Small intestine (tissue), 7 donors: ENCODE measurements at regions not wholly inside any gene's neighbourhood (a gene's known extent, or its start where the extent isn't known, plus 50 kb on each side); places are given as distances from the start of the nearest gene placed in this dataset.
"Not testable (repeated sequence)": the region's sequence is repeated elsewhere in the genome, so short reads cannot be mapped to it uniquely, and the experiment has no call there.

Experiments
- DNase-seq, 2 donors: peaks; one replicate each; pipeline versions ENCODE4 v3.0.0 to v3.0.0-alpha.2; 2013
- FAIRE-seq: peaks from 2 replicates; lab custom pipeline; 2012; peaks lifted over from hg19 to GRCh38; lab: Jason Lieb, UNC
- H3K27ac ChIP-seq, 3 donors: one replicate each; pipeline ENCODE4 v1.5.1; 2013; ENCODE audit warnings: low read length in 2 of 3, mild to moderate bottlenecking in 2 of 3, control low read depth in 1 of 3, inconsistent platforms in 1 of 3, low read depth in 1 of 3, moderate library complexity in 1 of 3
- H3K27me3 ChIP-seq, 3 donors: one replicate each; pipeline ENCODE4 v1.6.1; 2013; ENCODE audit warnings: low read length in 3 of 3, inconsistent platforms in 1 of 3; ENCODE audit not compliant: control insufficient read depth in 3 of 3, insufficient read depth in 3 of 3
- H3K36me3 ChIP-seq, 3 donors: one replicate each; pipeline ENCODE4 v1.6.1; 2013; ENCODE audit warnings: low read length in 3 of 3, inconsistent platforms in 1 of 3, low read depth in 1 of 3, mild to moderate bottlenecking in 1 of 3, moderate library complexity in 1 of 3; ENCODE audit not compliant: control insufficient read depth in 3 of 3, insufficient read depth in 2 of 3
- H3K4me1 ChIP-seq, 3 donors: one replicate each; pipeline ENCODE4 v1.6.1; 2013; ENCODE audit warnings: low read length in 2 of 3, inconsistent platforms in 1 of 3, low read depth in 1 of 3, mild to moderate bottlenecking in 1 of 3, moderate library complexity in 1 of 3; ENCODE audit not compliant: control insufficient read depth in 3 of 3, insufficient read depth in 2 of 3
- H3K4me3 ChIP-seq, 3 donors: one replicate each; pipeline ENCODE4 v1.5.1; 2013; ENCODE audit warnings: low read length in 3 of 3, control low read depth in 1 of 3, inconsistent platforms in 1 of 3, low read depth in 1 of 3, mild to moderate bottlenecking in 1 of 3, moderate library complexity in 1 of 3
- H3K9me3 ChIP-seq, 2 donors: one replicate each; pipeline ENCODE4 v1.6.1; 2013; ENCODE audit warnings: low read depth in 1 of 2, low read length in 1 of 2; ENCODE audit not compliant: control insufficient read depth in 2 of 2, insufficient read depth in 1 of 2
- WGBS, 3 donors: extraction: QIAGEN DNeasy Blood & Tissue Kit; methylation state at CpG; one replicate each; pipeline ENCODE4 v1.1.7; 2013; 5-methylcytosine and 5-hydroxymethylcytosine counted together
- donor health status: healthy with polysubstance abuse.
- donor health status: control.
- donor health status: control.
- donor health status: Bipolar disorder and iron deficiency.
- donor health status: healthy.

GRCh38 chr12:73001806-73002205 lies 729.6 kb downstream of the TRHDE start:
- not testable (repeated sequence) for H3K4me1 ChIP-seq, DNase-seq, H3K9me3 ChIP-seq, H3K4me3 ChIP-seq, H3K27me3 ChIP-seq, FAIRE-seq, H3K27ac ChIP-seq, H3K36me3 ChIP-seq
- 54 to 66% (median 63%) methylated on average over 3 of the region's 3 CpGs for WGBS, 3 donors

GRCh38 chr12:73002504-73002903 lies 730.3 kb downstream of the TRHDE start:
- not testable (repeated sequence) for H3K4me1 ChIP-seq, H3K9me3 ChIP-seq, DNase-seq, H3K4me3 ChIP-seq, H3K27me3 ChIP-seq, FAIRE-seq, H3K36me3 ChIP-seq, H3K27ac ChIP-seq
- WGBS, 3 donors: 26 to 62% (median 57%) methylated on average over 1 of the region's 1 CpG

- not testable (repeated sequence) for H3K27me3 ChIP-seq, DNase-seq, H3K4me1 ChIP-seq, H3K4me3 ChIP-seq, H3K36me3 ChIP-seq, FAIRE-seq, H3K9me3 ChIP-seq, H3K27ac ChIP-seq
- 59 to 62% (median 60%) methylated on average over 3 of the region's 3 CpGs for WGBS, 3 donors
Observed at GRCh38 chr12:73009138-73009834, 737.1 kb downstream of the TRHDE start.

GRCh38 chr12:73017981-73018380 lies 745.8 kb downstream of the TRHDE start:
- Histone ChIP-seq H3K27me3 (no peaks in the 10 kb centered on the region), H3K4me1 (no peaks in the 10 kb centered on the region), H3K4me3 (no peak overlapping the region), H3K36me3 (no peaks in the 10 kb centered on the region), H3K27ac (no peak overlapping the region), H3K9me3 (no peaks in the 10 kb centered on the region)
- FAIRE-seq: no peak
- no peak for DNase-seq

- H3K36me3 ChIP-seq: no peaks in the 10 kb centered on the region
- H3K4me3 ChIP-seq: no peak overlapping the region
- no peaks in the 10 kb centered on the region for H3K4me1 ChIP-seq
- peaks cover 0 to 6% of the 10 kb centered on the region in 2 donors for H3K9me3 ChIP-seq
- WGBS, 3 donors: 37 to 71% (median 40%) methylated on average over 1 of the region's 1 CpG
- no peaks in the 10 kb centered on the region for H3K27me3 ChIP-seq
- FAIRE-seq: no peak
- no peak for DNase-seq
- H3K27ac ChIP-seq: no peak overlapping the region
Observed at GRCh38 chr12:73053893-73054292, 781.7 kb downstream of the TRHDE start.

- DNase-seq (no peak), FAIRE-seq (no peak)
- 93 to 95% (median 95%) methylated on average over 8 of the region's 8 CpGs for WGBS, 3 donors
- Histone ChIP-seq H3K27ac (no peak overlapping the region), H3K36me3 (no peaks in the 10 kb centered on the region), H3K27me3 (no peaks in the 10 kb centered on the region), H3K4me3 (no peak overlapping the region), H3K4me1 (no peaks in the 10 kb centered on the region), H3K9me3 (peaks cover 0 to 6% of the 10 kb centered on the region in 2 donors)
Observed at GRCh38 chr12:73057428-73057827, 785.3 kb downstream of the TRHDE start.

GRCh38 chr12:73065913-73066312 lies 793.7 kb downstream of the TRHDE start:
- no peaks in the 10 kb centered on the region for H3K27me3 ChIP-seq
- no peaks in the 10 kb centered on the region for H3K4me1 ChIP-seq
- no peaks in the 10 kb centered on the region for H3K36me3 ChIP-seq
- H3K27ac ChIP-seq: no peak overlapping the region
- DNase-seq (no peak), FAIRE-seq (no peak)
- peaks cover 0 to 3% of the 10 kb centered on the region in 2 donors for H3K9me3 ChIP-seq
- no peak overlapping the region for H3K4me3 ChIP-seq
- WGBS, 3 donors: 76 to 86% (median 77%) methylated on average over 3 of the region's 3 CpGs

GRCh38 chr12:73067616-73068015 lies 795.4 kb downstream of the TRHDE start:
- no peak overlapping the region for H3K27ac ChIP-seq
- no peaks in the 10 kb centered on the region for H3K27me3 ChIP-seq
- no peaks in the 10 kb centered on the region for H3K4me1 ChIP-seq
- H3K9me3 ChIP-seq: peaks cover 0 to 9% of the 10 kb centered on the region in 2 donors
- DNase-seq (no peak), FAIRE-seq (no peak)
- H3K36me3 ChIP-seq: no peaks in the 10 kb centered on the region
- 89 to 92% (median 91%) methylated on average over 5 of the region's 5 CpGs for WGBS, 3 donors
- H3K4me3 ChIP-seq: no peak overlapping the region

- DNase-seq: no peak
- WGBS, 3 donors: 82 to 92% (median 92%) methylated on average over 4 of the region's 4 CpGs
Observed at GRCh38 chr12:73072214-73072613, 800.0 kb downstream of the TRHDE start.

More at GRCh38 chr12:73072214-73072613, 800.0 kb downstream of the TRHDE start:
- Histone ChIP-seq H3K4me1 (no peaks in the 10 kb centered on the region), H3K9me3 (peaks cover 0 to 27% of the 10 kb centered on the region in 2 donors), H3K4me3 (no peak overlapping the region), H3K27me3 (no peaks in the 10 kb centered on the region), H3K27ac (no peak overlapping the region), H3K36me3 (no peaks in the 10 kb centered on the region)
- no peak for FAIRE-seq
